GM10266 (cell line): ENCODE measurements at regions not wholly inside any gene's neighbourhood (a gene's known extent, or its start where the extent isn't known, plus 50 kb on each side); places are given as distances from the start of the nearest gene placed in this dataset.

Experiments used
- DNase-seq: peaks from one replicate; pipeline ENCODE4 v3.0.0; 2012; ENCODE audit errors: extremely low spot score
- CTCF ChIP-seq: IDR thresholded peaks from 2 replicates; pipeline ENCODE4 v1.5.1; 2012; ENCODE audit warnings: mild to moderate bottlenecking, low read depth; ENCODE audit not compliant: control insufficient read depth, insufficient read depth; ENCODE audit errors: missing control alignments

GRCh38 chr12:92089559-92089958 lies 56.1 kb downstream of the BTG1 start:
- TF ChIP-seq CTCF: no peak
- no peak for DNase-seq

- no peak for DNase-seq
- TF ChIP-seq CTCF: no peak
Measured at GRCh38 chr12:92088805-92089204, 56.8 kb downstream of the BTG1 start.

- DNase-seq: no peak
- TF ChIP-seq CTCF: no peak
Measured at GRCh38 chr12:92085736-92086040, 60.0 kb downstream of the BTG1 start.

GRCh38 chr12:92085040-92085735 lies 60.5 kb downstream of the BTG1 start:
- no peak for TF ChIP-seq CTCF
- DNase-seq: no peak

- TF ChIP-seq CTCF: no peak
- no peak for DNase-seq
Measured at GRCh38 chr12:92080911-92081285, 64.7 kb downstream of the BTG1 start.

- TF ChIP-seq CTCF: no peak
- DNase-seq: no peak
Measured at GRCh38 chr12:92079054-92079385, 66.6 kb downstream of the BTG1 start.

GRCh38 chr12:92078167-92079053 lies 67.2 kb downstream of the BTG1 start:
- DNase-seq: no peak
- TF ChIP-seq CTCF: no peak
